LNCAP (cell line): ENCODE measurements at regions not wholly inside any gene's neighbourhood (a gene's known extent, or its start where the extent isn't known, plus 50 kb on each side); places are given as distances from the start of the nearest gene placed in this dataset.

Source experiments
- CTCF ChIP-seq: fragments of 450-650 bp; IDR thresholded peaks from 2 replicates; pipeline ENCODE4 v1.5.1; 2017; ENCODE audit warnings: mild to moderate bottlenecking

DNA sequence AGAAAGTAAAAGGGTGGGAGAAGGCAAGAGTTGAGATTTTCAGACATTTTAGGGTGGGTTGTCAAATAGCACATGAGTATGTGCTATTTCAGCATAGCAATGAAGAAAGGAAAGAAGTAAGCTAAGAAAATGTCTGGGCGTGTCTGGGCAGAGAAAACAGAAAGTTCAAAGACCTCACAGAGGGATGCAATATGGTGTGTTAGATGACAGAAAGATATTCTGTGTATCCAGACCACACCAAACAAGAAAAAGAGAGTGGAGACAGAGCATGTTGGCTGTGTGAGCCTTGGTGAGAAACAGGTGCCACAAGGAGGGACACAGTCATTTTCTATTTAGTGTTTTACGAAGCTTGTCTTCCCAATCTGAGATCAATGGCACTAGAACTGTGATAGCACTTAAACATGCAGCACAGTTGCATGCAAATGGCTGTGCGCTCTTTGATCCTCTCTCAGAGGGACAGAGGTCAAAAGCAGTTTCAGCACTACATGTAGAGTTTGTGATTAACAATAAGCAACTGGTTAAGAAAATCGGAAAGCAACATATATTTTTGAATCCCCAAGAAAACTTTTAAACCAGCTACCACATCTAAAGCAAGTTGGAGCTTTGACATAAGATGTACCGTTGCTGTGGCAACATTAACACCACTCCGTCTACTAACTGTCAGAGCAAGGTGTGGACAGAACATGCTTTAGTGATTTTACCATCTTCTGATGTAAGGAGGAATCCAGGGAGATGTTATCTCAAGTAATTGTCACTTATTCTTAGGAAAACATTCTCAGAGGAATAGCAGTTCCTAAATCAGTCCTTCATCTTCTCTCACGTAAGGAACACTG is 515.5 kb upstream of the NOX3 start:
- TF ChIP-seq CTCF = no peak

DNA sequence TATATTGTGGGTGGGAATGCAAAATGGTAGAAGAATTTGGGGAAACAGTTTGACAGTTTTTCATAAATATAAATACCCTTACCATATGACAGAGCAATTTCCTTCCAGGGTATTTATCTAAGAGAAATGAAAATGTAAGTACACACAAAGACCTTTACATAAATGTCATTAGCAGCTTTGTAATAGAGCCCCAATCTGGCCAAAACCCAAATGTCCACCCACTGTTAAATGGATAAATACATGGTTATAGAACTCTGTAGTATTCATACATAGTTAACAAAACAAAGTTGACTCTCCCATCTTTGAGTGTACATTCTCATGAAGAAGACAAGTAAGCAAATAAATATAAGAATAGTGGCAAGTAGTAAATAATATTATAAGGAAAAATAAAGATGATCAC is 514.8 kb upstream of the NOX3 start:
- TF ChIP-seq CTCF = no peak

DNA sequence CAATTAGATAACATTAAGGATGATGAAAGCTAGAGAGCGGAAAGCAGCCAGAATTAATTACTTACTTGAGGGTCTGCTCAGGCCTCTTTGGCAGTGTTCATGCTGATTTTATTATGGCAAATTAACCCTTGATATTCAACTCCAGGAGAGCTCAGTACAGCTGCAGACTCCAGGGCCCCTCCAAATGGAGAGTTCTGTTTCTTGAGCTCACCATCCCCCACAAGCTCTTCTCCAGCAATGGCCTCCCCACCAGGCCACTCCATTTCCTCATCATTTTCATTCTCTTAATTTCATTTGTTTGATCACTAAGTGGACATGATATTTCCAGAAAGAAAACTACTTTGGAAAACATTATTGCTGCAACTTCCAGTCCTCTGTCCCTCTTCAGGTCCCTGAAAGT is 513.3 kb upstream of the NOX3 start:
- no peak for TF ChIP-seq CTCF

- TF ChIP-seq CTCF = no peak
Measured at GRCh38 chr6:155967322-155967721, 511.7 kb upstream of the NOX3 start.

DNA sequence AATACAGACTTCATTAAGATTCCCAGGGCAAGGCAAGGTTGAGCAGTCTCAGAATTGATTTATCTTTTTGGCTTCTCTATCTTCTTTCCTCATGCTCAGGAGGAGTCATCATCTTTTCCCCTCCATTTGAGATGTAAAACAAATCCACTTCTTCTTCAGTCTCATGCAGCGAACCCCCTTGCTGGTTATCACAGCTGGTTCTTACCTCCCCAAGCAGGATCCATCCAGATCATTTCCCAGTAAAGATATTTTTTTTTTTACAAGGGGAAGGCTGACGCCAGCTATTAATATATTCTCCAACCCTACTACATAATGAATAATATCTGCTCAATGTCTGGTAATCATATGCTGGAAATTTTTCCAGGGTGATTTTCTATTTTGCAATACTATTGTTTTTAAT is 508.9 kb upstream of the NOX3 start:
- TF ChIP-seq CTCF = no peak

DNA sequence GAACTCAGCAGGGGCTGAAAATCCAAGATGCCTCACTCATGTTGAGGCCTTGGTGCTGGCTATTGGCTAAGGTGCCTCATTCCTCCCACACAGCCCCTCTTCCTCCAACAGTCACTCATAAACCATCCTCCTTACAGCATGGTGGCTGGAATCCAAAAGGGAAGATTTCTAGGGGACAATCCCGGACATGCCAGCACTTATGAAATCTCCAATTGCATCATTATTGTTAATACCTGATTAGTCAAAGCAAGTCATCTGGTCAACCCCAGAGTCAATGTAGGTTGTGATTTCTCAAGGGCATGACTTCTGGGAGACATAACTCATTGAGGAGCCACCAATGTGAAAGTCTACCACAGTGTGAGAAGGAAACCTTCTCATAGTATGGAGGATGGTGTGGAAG is 506.6 kb upstream of the NOX3 start:
- TF ChIP-seq CTCF = no peak

DNA sequence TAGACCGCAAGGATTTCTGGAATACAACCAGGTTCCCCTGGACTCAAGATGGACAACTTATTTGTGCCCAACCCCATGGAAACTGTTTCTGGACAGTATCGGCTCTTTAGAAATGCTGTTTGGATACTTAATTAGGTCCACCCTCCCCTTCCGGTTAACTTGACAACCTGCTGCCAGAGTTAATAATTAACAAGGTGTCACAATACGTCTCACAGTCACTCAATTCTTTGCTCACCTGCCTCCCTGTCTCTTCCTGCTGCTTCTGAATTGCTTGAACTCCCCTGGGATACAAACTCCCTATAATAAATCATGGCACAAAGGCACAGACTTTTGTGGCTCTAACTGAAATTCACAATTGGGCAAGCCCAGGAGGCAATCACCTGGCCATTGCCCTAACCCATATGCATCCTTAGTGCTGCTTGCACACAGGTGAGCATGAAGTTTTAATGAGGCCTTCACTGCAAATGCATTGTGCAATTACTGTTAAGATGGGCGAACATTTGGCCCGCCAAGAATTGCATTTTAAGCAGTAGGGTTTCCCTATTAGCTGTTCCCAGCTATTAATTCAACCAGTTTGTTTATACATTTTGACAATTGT is 504.4 kb upstream of the NOX3 start:
- no peak for TF ChIP-seq CTCF
